ENCODE measurements at regions not wholly inside any gene's neighbourhood (a gene's known extent, or its start where the extent isn't known, plus 50 kb on each side); places are given as distances from the start of the nearest gene placed in this dataset.

- Histone ChIP-seq H3K36me3 (ENCODE audit: control insufficient read depth, insufficient read depth, low read length) (no peaks in the 10 kb centered on the region), H3K27me3 (ENCODE audit: control insufficient read depth in 2 of 2, insufficient read depth in 2 of 2, low read length in 2 of 2) (peaks cover 5 to 16% of the 10 kb centered on the region in 2 experiments; a peak in 3 of 5 replicates), H3K4me3 (no peak overlapping the region), H3K9me1 (ENCODE audit: control insufficient read depth, insufficient read depth, low read length) (no peaks in the 10 kb centered on the region), H3K79me2 (ENCODE audit: control insufficient read depth, insufficient read depth, low read length) (no peaks in the 10 kb centered on the region), H3K4me1 (replicated peaks in 1 of 2; ENCODE audit: control insufficient read depth in 2 of 2, insufficient read depth in 2 of 2, low read length in 2 of 2) (no peaks in the 10 kb centered on the region), H3K27ac (ENCODE audit: extremely low read depth, low read depth, low read length) (no peak overlapping the region), H3K9me3 (replicated peaks; ENCODE audit: control insufficient read depth, insufficient read depth, low read depth, low read length) (no peaks in the 10 kb centered on the region), H3K9ac (ENCODE audit: insufficient read depth in 1 of 2, low read depth in 2 of 2, low read length in 2 of 2) (no peak overlapping the region), H2AFZ (ENCODE audit: low read depth, low read length) (no peak overlapping the region), H4K20me1 (replicated peaks; ENCODE audit: control insufficient read depth, insufficient read depth, low read length) (no peaks in the 10 kb centered on the region), H3K4me2 (ENCODE audit: insufficient read depth, low read length) (no peak overlapping the region)
- in situ Hi-C loops (cut with MboI) (no loop called here), intact Hi-C loops (cut with micrococcal nuclease) (no loop called here)
- WGBS (ENCODE audit: insufficient coverage, low coverage, missing lambda C conversion rate), result 0% methylated on average over 4 of the region's 4 CpGs
- ChIA-PET POLR2A (interaction anchor here (0.6 kb wide), 1 partner anchor 22 kb away, joined by 3 read pairs; no protein-coding TSS in a partner anchor), CTCF (ENCODE audit: low intra/inter-chr PET ratio) (no interaction called here)
- TF ChIP-seq CHAMP1 (IDR thresholded peaks at IDR 0.05), result no peak
- no peak for TF ChIP-seq ZC3H8 (IDR thresholded peaks at IDR 0.05)
- no peak for TF ChIP-seq ZNF174 (CRISPR knock-in tag; IDR thresholded peaks at IDR 0.05)
- no peak for TF ChIP-seq ZBTB49 (CRISPR knock-in tag; IDR thresholded peaks at IDR 0.05; ENCODE audit: borderline replicate concordance)
- BruUV-seq (replicated peaks), result no TSS peak
- DNase-seq (ENCODE audit: extremely low read depth in 1 of 4, low spot score in 3 of 4) (no peak), FAIRE-seq (no peak), ATAC-seq (no peak)
Observed at GRCh38 chr12:107228076-107228475, 134.7 kb upstream of the CRY1 start.
